NOMO-1 treated with DMSO at 0.1 percent for 48 hours (cell line): ENCODE measurements at regions not wholly inside any gene's neighbourhood (a gene's known extent, or its start where the extent isn't known, plus 50 kb on each side); places are given as distances from the start of the nearest gene placed in this dataset.

Source experiments
- DNase-seq: peaks from one replicate; lab custom pipeline; 2025; ENCODE audit not compliant: unreplicated experiment; lab: John Stamatoyannopoulos, UW

GRCh38 chr5:8238080-8238479, 369.1 kb downstream of the MTRR start:
- no peak for DNase-seq

- DNase-seq: no peak
Observed at GRCh38 chr5:8239198-8239597, 370.2 kb downstream of the MTRR start.

- DNase-seq: no peak
Observed at GRCh38 chr5:8239646-8240045, 370.7 kb downstream of the MTRR start.

- no peak for DNase-seq
Observed at GRCh38 chr5:8241076-8241475, 372.1 kb downstream of the MTRR start.

- DNase-seq: no peak
Observed at GRCh38 chr5:8241558-8241957, 372.6 kb downstream of the MTRR start.

GRCh38 chr5:8247049-8247899, 378.3 kb downstream of the MTRR start:
- no peak for DNase-seq

- DNase-seq: no peak
Observed at GRCh38 chr5:8253376-8253775, 384.4 kb downstream of the MTRR start.

- no peak for DNase-seq
Observed at GRCh38 chr5:8254674-8255073, 385.7 kb downstream of the MTRR start.

GRCh38 chr5:8258801-8259200, 389.9 kb downstream of the MTRR start:
- no peak for DNase-seq

GRCh38 chr5:8270246-8270645, 401.3 kb downstream of the MTRR start:
- DNase-seq: no peak

- no peak for DNase-seq
Observed at GRCh38 chr5:8280711-8281363, 411.9 kb downstream of the MTRR start.

- DNase-seq: no peak
Observed at GRCh38 chr5:8288334-8288733, 419.4 kb downstream of the MTRR start.

GRCh38 chr5:8288897-8289516, 420.1 kb downstream of the MTRR start:
- no peak for DNase-seq

- DNase-seq: no peak
Observed at GRCh38 chr5:8289779-8290178, 420.8 kb downstream of the MTRR start.

GRCh38 chr5:8290721-8291120, 421.8 kb downstream of the MTRR start:
- DNase-seq: no peak

GRCh38 chr5:8291641-8292040, 422.7 kb downstream of the MTRR start:
- DNase-seq: no peak

- no peak for DNase-seq
Observed at GRCh38 chr5:8295141-8295540, 426.2 kb downstream of the MTRR start.

- peak; percentile 48 for DNase-seq
Observed at GRCh38 chr5:8299716-8300115, 430.8 kb downstream of the MTRR start.

- DNase-seq: no peak
Observed at GRCh38 chr5:8304341-8304740, 435.4 kb downstream of the MTRR start.

GRCh38 chr5:8306288-8306896, 437.4 kb downstream of the MTRR start:
- no peak for DNase-seq

GRCh38 chr5:8314965-8315364, 446.0 kb downstream of the MTRR start:
- no peak for DNase-seq
